Parathyroid adenoma (tissue), 2 donors: ENCODE measurements at regions not wholly inside any gene's neighbourhood (a gene's known extent, or its start where the extent isn't known, plus 50 kb on each side); places are given as distances from the start of the nearest gene placed in this dataset.

ENCODE experiments used
- H2AFZ ChIP-seq: fragments of 300-600 bp; sonication (generic); one replicate; pipeline ENCODE4 v1.7.0; 2017; ENCODE audit warnings: antibody characterized with exemption, mild to moderate bottlenecking
- H3K27ac ChIP-seq: fragments of 300-600 bp; sonication (generic); one replicate; pipeline ENCODE4 v1.7.0; 2017
- H3K27me3 ChIP-seq: fragments of 300-600 bp; sonication (generic); one replicate; pipeline ENCODE4 v1.7.0; 2017; ENCODE audit warnings: low read length; ENCODE audit not compliant: control insufficient read depth, insufficient read depth
- H3K36me3 ChIP-seq: fragments of 300-600 bp; sonication (generic); one replicate; pipeline ENCODE4 v1.7.0; 2017; ENCODE audit warnings: low read length; ENCODE audit not compliant: control insufficient read depth, insufficient read depth
- H3K4me1 ChIP-seq: fragments of 300-600 bp; sonication (generic); one replicate; pipeline ENCODE4 v1.7.0; 2017; ENCODE audit warnings: control low read depth
- H3K4me2 ChIP-seq: fragments of 300-600 bp; sonication (generic); one replicate; pipeline ENCODE4 v1.7.0; 2017; ENCODE audit warnings: low read length
- H3K4me3 ChIP-seq: fragments of 300-600 bp; sonication (generic); one replicate; pipeline ENCODE4 v1.7.0; 2017; ENCODE audit warnings: low read depth, low read length
- H3K79me2 ChIP-seq: fragments of 300-600 bp; sonication (generic); one replicate; pipeline ENCODE4 v1.7.0; 2017; ENCODE audit warnings: control low read depth
- H3K9ac ChIP-seq: fragments of 300-600 bp; sonication (generic); one replicate; pipeline ENCODE4 v1.7.0; 2017; ENCODE audit warnings: mild to moderate bottlenecking
- H3K9me3 ChIP-seq: fragments of 300-600 bp; sonication (generic); one replicate; pipeline ENCODE4 v1.7.0; 2017; ENCODE audit warnings: low read length; ENCODE audit not compliant: control insufficient read depth
- TF ChIP-seq, protein P1 (sequence below): fragments of 300-600 bp; sonication (generic); IDR thresholded peaks from one replicate; pipeline ENCODE4 v1.7.0; 2017; ENCODE audit warnings: antibody characterized with exemption, mild to moderate bottlenecking
- donor health status: primary hyperparathyroidism.

DNA sequence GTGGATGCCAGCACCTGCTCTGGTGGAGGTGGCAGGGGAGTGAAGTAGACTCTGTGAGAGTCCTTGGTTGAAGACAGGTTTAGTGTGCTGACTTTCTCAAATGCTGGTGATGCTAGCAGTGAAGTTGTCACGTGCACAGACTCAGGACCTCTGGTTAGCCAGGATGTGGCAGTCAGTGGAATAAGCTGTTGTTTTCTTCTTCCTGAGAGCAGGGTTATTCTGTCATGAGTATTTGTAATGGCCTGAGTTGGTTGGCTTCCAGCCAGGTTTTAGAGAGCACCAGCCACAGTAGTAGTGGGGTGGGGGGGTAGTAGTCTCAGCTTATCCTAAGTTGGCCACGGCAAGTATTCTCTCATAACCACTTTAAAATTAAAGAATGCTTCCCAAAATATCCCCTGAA, 169.7 kb upstream of the FOXN2 start:
- Histone ChIP-seq H2AFZ (no peak overlapping the region), H3K4me3 (no peak overlapping the region), H3K9ac (no peak overlapping the region), H3K79me2 (no peaks in the 10 kb centered on the region), H3K36me3 (no peaks in the 10 kb centered on the region), H3K4me2 (no peak overlapping the region), H3K4me1 (no peaks in the 10 kb centered on the region), H3K27me3 (no peaks in the 10 kb centered on the region), H3K9me3 (no peaks in the 10 kb centered on the region), H3K27ac (no peak overlapping the region)
- TF ChIP-seq, protein P1, sequence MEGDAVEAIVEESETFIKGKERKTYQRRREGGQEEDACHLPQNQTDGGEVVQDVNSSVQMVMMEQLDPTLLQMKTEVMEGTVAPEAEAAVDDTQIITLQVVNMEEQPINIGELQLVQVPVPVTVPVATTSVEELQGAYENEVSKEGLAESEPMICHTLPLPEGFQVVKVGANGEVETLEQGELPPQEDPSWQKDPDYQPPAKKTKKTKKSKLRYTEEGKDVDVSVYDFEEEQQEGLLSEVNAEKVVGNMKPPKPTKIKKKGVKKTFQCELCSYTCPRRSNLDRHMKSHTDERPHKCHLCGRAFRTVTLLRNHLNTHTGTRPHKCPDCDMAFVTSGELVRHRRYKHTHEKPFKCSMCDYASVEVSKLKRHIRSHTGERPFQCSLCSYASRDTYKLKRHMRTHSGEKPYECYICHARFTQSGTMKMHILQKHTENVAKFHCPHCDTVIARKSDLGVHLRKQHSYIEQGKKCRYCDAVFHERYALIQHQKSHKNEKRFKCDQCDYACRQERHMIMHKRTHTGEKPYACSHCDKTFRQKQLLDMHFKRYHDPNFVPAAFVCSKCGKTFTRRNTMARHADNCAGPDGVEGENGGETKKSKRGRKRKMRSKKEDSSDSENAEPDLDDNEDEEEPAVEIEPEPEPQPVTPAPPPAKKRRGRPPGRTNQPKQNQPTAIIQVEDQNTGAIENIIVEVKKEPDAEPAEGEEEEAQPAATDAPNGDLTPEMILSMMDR: no peak

DNA sequence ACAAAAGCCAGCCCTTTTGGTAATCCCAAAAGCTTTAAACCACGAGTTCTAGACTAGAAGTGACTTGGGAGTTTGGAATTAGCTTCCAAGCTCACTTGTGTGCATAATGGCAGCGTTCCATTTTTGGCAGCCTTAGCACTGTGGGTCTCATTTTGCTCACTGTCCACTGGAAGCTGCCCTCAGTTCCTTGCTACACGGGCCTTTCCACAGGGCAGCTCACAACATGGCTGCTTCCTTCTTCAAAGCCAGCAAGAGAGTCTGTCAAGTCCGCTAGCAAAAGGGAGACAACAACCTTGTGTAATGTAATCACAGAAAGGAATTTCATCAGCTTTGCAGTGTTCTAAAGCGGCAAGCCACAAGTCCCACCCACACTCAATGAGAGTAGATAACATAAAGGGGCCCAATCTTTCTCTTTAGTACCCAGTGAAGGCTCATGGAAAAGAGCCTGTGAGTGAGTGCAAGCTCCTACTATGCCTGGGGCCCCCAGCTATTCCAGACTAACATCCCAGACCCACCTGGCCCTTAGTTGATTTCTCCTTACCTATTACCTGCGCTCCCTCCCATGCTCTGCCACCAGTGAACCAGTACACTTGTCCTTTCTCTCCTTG, 168.5 kb upstream of the FOXN2 start:
- Histone ChIP-seq H3K4me1 (no peaks in the 10 kb centered on the region), H3K27ac (no peak overlapping the region), H3K79me2 (no peaks in the 10 kb centered on the region), H3K9ac (no peak overlapping the region), H3K36me3 (no peaks in the 10 kb centered on the region), H2AFZ (no peak overlapping the region), H3K4me2 (no peak overlapping the region), H3K9me3 (no peaks in the 10 kb centered on the region), H3K27me3 (no peaks in the 10 kb centered on the region), H3K4me3 (no peak overlapping the region)
- TF ChIP-seq, protein P1: no peak

DNA sequence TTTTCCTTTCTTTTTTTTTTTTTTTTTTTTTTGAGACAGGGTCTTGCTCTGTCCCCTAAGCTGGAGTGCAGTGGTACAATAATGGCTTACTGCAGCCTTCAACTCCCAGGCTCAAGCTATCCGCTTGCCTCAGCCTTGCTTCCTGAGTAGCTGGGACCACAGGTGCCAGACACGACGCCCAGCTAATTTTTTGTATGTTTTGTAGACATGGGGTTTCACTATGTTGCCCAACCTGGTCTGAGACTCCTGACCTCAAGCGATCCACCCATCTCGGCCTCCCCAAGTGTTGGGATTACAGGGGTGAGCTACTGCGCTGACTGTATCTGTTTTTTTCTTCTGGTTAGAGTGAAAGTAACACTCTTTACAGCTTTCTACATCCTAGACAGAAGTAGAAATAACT, 167.9 kb upstream of the FOXN2 start:
- H3K4me2 ChIP-seq: no peak overlapping the region
- TF ChIP-seq, protein P1: no peak
- no peak overlapping the region for H3K27ac ChIP-seq
- no peak overlapping the region for H3K4me3 ChIP-seq
- no peak overlapping the region for H2AFZ ChIP-seq
- H3K36me3 ChIP-seq: no peaks in the 10 kb centered on the region
- no peaks in the 10 kb centered on the region for H3K27me3 ChIP-seq
- no peaks in the 10 kb centered on the region for H3K79me2 ChIP-seq
- no peaks in the 10 kb centered on the region for H3K4me1 ChIP-seq
- no peaks in the 10 kb centered on the region for H3K9me3 ChIP-seq
- no peak overlapping the region for H3K9ac ChIP-seq

DNA sequence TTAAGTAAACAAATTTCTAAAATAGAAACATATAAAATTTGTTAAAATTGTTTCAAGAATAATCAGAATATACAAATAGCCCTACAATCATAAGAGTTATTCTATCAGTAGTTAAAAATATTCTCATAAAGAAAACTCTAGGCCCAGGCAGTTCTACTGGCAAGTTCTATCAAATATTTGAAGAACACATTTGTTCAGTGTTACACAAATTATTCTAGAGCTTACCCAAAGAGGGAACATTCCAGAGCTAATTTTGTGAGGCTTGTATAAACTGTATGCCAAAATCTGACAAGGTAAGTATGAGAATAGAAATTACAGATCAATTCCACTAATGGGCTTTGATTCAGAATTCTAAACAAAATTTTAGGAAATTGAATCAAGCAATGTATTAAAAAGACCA, 166.8 kb upstream of the FOXN2 start:
- TF ChIP-seq, protein P1: no peak
- Histone ChIP-seq H3K9ac (no peak overlapping the region), H3K4me3 (no peak overlapping the region), H3K36me3 (no peaks in the 10 kb centered on the region), H3K27me3 (no peaks in the 10 kb centered on the region), H3K9me3 (no peaks in the 10 kb centered on the region), H3K79me2 (no peaks in the 10 kb centered on the region), H2AFZ (no peak overlapping the region), H3K27ac (no peak overlapping the region), H3K4me1 (no peaks in the 10 kb centered on the region), H3K4me2 (no peak overlapping the region)

DNA sequence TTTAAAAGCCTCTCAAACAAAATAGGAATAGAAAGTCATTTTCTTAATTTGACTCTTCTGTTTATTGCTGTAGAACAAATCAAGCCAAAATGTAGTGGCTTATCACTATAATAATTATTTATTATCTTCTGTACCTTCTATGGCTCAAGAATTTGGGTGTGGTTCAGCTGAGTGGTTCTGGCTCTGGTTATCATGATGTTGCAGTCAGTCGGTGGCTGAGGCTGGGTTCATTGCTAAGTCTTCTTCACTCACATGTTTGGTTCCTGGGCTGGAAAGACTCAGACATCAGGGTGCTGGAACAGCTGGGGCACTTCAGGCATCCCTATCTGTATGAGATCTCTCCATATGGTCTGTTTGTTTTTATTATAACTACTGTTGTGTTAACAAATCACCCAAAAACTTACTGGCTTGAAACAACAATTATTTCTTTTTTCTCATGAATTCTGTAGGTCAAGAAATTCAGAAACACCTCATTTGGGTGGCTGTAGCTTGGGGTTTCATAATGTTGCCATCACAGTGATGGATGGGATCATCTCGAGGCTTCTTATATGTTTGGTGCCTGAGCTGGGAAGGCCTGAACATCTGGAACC, 165.5 kb upstream of the FOXN2 start:
- no peak overlapping the region for H3K27ac ChIP-seq
- TF ChIP-seq, protein P1: no peak
- H3K9me3 ChIP-seq: no peaks in the 10 kb centered on the region
- no peaks in the 10 kb centered on the region for H3K79me2 ChIP-seq
- H2AFZ ChIP-seq: no peak overlapping the region
- H3K9ac ChIP-seq: no peak overlapping the region
- no peak overlapping the region for H3K4me2 ChIP-seq
- no peak overlapping the region for H3K4me3 ChIP-seq
- H3K36me3 ChIP-seq: no peaks in the 10 kb centered on the region
- no peaks in the 10 kb centered on the region for H3K27me3 ChIP-seq
- no peaks in the 10 kb centered on the region for H3K4me1 ChIP-seq
